SK-N-SH (cell line): ENCODE measurements at regions not wholly inside any gene's neighbourhood (a gene's known extent, or its start where the extent isn't known, plus 50 kb on each side); places are given as distances from the start of the nearest gene placed in this dataset.
A peak's percentile ranks its signal among the peaks of the same experiment; 100 is the strongest.

ENCODE experiments used
- JUND ChIP-seq: IDR thresholded peaks from 2 replicates; pipeline ENCODE4 v1.4.0; 2012
- POLR2AphosphoS5 ChIP-seq: IDR thresholded peaks from 2 replicates; pipeline ENCODE4 v1.6.1; 2012; ENCODE audit warnings: low read depth, low read length
- TF ChIP-seq, protein P1 (sequence below): fragments of 200-600 bp; sonication (generic); IDR thresholded peaks from 2 replicates; pipeline ENCODE4 v1.6.1; 2017; ENCODE audit warnings: antibody characterized with exemption, mild to moderate bottlenecking, moderate library complexity
- TF ChIP-seq, protein P2 (sequence below): IDR thresholded peaks from 2 replicates; pipeline ENCODE4 v1.4.0; 2012; ENCODE audit warnings: low read depth

DNA sequence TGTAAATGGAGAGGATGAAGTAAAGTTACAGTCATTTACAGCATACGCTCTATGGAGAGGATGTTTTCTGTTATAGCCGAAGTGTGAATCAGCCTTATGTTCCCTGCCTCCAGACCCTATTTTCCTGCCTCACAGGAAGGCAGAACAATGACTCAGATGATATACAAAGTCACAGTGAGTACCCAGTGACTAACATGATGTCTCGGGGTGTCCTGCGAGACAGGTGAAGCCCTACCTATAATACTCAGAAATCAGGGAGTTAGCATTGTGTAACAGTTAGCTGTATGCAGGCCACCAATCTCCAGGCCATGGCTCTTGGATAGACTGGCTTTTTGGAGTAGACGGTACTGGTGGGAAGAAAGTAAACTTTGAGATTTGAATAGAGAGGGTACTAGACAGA, 55.6 kb upstream of the FBXO28 start:
- 0 out of 2 replicates have a peak, but pooled peaks have one; percentile 11 for TF ChIP-seq JUND
- TF ChIP-seq, protein P1, sequence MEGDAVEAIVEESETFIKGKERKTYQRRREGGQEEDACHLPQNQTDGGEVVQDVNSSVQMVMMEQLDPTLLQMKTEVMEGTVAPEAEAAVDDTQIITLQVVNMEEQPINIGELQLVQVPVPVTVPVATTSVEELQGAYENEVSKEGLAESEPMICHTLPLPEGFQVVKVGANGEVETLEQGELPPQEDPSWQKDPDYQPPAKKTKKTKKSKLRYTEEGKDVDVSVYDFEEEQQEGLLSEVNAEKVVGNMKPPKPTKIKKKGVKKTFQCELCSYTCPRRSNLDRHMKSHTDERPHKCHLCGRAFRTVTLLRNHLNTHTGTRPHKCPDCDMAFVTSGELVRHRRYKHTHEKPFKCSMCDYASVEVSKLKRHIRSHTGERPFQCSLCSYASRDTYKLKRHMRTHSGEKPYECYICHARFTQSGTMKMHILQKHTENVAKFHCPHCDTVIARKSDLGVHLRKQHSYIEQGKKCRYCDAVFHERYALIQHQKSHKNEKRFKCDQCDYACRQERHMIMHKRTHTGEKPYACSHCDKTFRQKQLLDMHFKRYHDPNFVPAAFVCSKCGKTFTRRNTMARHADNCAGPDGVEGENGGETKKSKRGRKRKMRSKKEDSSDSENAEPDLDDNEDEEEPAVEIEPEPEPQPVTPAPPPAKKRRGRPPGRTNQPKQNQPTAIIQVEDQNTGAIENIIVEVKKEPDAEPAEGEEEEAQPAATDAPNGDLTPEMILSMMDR: no peak
- no peak for TF ChIP-seq POLR2AphosphoS5
- TF ChIP-seq, protein P2, sequence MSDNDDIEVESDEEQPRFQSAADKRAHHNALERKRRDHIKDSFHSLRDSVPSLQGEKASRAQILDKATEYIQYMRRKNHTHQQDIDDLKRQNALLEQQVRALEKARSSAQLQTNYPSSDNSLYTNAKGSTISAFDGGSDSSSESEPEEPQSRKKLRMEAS: no peak
